ENCODE measurements at regions not wholly inside any gene's neighbourhood (a gene's known extent, or its start where the extent isn't known, plus 50 kb on each side); places are given as distances from the start of the nearest gene placed in this dataset.

DNA sequence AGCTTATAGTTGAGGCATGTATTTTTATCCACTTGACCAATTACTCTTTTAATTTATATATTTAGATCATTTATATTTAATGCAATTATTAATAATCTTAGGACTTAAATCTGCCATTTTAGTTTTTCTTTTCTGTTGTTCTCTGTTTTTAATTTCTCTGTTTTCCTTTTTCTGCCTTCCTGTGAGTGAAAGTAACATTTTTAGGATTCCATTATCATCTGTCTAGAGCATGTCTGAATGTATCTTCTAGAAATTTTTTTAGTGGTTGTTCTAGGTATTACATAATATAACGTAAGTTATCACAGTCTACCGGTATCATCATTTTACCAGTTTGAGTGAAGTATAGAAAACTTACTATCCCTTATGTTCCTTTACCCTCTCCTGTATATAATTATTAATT is 197.3 kb downstream of the UNC5CL start:
- no peak for DNase-seq (ENCODE audit: low spot score)

DNA sequence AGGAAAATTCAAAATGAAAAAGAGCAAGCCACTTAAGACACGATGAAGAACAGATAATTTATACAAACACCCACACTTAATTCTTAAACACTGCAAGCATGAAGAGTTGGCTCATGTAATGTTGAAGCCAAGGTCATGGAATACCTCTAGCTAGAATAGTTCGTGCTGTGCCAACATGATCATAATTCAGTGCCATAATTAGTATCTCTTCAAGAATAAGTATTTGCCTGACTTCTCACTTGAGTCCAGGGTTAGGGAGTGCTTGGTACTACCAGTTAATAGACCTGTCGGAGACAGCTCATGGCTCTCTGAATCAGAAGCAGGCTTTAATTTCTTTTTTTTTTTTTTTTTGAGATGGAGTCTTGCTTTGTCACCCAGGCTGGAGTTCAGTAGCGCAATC is 206.3 kb downstream of the UNC5CL start:
- no peak for DNase-seq (ENCODE audit: low spot score)

DNA sequence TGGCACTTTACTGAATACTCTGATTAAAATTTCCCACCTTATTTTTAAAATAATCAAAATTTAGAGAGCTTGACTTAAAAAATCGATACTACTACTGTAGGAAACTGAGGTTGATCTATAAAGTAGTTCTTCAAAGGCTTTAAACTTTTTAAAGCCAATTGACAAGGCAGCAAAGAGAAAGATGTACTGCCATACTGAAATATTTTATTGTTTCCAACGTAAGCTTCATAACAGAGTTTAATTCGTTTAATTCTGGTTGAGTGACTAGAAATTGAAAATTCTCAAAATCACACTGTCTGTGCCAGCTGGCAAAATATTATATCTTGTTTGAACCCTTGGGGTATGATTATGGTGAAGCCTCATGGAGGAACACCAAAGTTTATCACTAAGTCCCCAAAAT is 207.6 kb downstream of the UNC5CL start:
- no peak for DNase-seq (ENCODE audit: low spot score)

DNA sequence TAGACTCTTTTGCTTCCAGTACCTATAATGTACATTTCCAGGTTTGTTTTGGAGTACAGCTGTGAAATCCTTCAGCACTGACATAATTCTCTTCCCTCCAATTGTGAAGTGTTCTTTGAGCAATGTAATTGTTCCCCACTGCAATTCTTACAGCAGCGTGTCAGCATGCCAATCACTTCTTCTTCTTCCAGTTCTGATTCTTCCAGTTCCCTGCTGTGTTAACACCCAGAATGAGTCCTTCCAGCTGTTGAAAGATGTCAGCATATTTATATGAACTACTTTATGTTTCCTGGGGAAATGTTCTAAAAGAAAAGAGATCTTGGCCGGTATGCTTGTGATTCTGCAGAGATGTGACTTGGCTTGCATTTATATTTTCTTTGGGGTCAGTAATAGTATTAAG is 213.9 kb downstream of the UNC5CL start:
- no peak for DNase-seq (ENCODE audit: low spot score)

DNA sequence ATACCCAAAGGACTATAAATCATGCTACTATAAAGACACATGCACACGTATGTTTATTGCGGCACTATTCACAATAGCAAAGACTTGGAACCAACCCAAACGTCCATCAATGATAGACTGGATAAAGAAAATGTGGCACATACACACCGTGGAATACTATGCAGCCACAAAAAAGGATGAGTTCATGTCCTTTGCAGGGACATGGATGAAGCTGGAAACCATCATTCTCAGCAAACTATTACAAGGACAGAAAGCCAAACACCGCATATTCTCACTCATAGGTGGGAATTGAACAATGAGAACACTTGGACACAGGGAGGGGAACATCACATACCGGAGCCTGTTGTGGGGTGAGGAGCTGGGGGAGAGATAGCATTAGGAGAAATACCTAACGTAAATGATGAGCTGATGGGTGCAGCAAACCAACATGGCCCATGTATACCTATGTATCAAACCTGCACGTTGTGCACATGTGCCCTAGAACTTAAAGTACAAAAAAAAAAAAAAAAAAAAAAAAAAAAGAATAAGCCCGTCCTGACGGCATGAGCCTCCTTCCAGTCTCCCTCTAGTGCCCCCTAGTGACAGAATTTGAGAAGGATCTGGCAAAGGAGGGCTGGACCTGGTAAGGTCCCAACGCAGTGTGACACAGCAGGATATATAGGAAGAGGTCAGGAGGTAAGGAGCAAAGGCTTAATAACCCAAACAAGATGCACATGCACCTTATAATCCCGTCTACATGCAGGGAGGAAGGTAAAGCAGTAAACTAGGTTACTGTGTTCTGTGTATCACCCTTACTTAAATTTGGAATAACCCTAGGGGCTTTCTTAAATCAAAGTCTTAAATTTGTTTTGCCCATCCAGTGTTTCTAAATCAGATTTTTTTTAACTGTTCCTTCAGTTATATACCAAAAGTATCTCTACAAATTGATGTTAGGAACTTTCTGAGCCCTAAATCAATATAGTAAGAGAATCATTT is 214.8 kb downstream of the UNC5CL start:
- DNase-seq (ENCODE audit: low spot score) = peak; percentile 71

DNA sequence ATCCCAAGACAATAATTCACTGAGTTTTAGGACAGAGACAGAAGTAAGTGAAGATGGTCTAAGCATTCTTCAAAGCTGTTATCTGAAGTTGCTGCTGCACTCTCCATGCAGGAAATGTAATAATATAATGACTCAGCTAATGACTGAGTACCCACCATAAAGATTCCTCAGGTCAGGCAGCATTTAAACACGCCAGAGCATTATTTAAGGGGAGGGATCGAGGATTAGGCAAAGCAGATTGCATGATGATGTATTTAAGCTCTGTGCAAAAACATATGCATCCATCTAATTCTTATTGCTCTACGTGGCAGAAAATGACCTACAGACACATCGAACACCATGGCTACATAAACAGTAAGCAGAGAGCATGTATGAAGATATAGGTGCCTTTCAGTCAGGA is 216.4 kb downstream of the UNC5CL start:
- DNase-seq (ENCODE audit: low spot score) = no peak

DNA sequence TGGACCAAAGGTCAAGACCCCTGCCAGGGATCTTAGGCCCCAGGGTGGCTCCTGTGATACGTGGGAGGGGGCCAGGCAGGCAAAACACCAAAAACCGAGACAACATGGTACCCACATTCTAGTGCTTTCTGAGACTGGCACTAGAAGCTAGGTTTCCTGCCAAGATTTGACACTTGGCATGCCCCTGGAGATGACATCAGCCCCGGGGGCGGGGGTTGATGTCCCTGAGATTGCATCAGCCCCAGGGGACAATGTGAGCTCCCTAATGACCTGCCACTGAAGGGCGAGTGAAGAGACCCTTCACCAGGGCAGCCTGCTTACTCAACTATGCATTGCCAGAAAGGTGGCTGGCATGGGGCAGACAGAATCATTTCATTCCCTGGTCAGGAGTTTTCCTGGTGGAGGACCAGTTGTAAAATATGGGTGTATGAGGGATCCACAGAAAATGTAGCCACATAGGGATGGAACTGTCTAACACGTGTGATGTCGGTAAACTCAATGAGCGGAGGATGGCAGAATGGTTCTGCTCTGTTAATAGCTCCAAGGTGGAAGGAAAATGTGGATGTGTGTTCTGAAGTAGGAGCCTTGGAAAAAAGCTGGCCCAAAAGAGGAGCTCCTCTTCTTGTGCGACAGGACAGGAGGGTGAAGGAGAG is 219.7 kb downstream of the UNC5CL start:
- DNase-seq (ENCODE audit: low spot score) = no peak

DNA sequence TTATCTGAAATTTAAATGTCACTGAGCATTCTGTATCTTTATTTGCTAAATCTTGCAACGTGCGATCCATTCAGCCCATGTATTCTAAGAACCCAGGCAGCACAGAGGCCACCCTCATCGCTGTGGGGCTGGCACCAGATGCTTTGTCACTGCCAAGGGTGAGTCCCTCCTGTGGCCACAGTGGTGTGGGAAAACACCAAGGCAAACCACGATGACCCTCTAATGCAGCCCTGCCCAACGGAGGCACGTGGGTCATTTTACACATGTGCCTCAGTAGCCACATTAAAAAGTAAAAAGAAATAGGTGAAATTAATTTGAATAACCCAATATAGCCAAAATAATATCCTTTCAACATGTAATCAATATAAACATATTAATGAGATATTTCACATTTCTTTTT is 221.7 kb downstream of the UNC5CL start:
- no peak for DNase-seq (ENCODE audit: low spot score)

DNA sequence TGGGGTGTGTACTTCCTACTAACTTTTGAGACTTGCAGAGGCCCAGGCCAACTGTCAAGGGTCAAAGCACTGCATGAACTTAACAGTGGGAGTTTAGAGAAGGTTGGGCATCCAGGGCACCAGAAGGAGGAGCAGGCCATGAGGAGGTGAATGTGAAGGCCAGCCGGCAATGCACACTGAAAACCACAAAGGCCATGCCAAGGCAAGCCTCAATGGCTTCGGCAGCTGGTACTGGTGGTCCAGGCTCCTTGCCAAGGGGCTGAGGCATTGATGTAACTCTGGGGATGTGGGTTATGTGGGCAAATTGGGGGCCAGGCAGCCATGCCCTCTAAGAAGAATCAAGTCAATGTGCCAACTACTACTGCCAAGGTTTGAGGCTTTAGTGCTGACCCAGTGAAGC is 222.4 kb downstream of the UNC5CL start:
- no peak for DNase-seq (ENCODE audit: low spot score)

DNA sequence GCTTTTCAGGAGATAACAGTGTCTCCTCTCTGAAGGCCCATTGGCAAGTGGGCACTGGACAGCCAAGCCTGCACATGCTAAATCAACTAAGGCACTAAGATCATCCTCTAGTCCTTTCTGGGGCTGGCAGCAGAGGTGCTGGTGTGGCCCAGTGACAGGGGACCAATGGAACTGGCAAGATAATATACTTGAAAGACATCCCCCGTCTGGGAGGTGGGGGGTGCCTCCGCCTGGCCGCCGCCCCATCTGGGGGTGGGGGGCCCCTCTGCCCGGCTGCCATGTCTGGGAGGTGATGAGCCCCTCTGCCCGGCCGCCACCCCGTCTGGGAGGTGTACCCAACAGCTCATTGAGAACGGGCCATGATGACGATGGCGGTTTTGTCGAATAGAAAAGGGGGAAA is 223.3 kb downstream of the UNC5CL start:
- no peak for DNase-seq (ENCODE audit: low spot score)

DNA sequence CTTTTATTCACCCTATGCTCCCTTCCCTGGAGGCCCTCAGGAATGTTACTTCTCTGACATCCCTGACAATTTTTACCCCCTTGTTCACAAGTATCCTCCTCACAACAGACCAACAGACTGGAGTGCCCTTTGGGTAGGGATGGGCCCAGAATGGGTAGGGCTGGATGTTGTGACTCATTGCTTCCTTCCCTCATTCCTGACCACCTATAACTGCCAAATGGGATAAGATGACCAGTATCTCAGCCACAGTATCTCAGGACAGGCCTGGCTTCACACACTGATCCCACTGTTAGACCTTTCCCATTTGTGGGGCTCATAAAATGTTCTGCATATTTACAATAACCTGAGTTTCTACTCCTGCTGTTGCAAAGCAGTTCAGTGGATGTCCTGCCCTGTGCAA is 223.0 kb upstream of the LRFN2 start:
- DNase-seq (ENCODE audit: low spot score) = no peak

DNA sequence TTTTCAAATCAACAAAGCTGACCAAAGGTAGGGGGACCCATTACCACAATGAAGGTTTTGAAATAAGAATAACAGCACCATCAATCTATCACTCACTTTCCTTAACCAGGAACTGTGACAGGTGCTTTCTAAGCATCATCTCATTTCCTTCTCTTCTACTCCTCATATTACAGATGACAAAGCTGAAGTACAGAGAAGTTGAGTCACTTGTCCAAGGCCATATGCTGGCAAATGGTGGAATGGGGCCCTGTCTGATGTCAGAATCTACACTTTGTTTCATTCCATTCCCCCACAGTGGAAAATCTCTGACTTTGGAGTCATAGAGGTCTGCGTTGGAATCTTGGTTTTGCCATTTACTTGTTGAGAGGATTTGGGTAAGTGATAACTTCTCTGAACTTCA is 222.5 kb upstream of the LRFN2 start:
- DNase-seq (ENCODE audit: low spot score) = no peak

DNA sequence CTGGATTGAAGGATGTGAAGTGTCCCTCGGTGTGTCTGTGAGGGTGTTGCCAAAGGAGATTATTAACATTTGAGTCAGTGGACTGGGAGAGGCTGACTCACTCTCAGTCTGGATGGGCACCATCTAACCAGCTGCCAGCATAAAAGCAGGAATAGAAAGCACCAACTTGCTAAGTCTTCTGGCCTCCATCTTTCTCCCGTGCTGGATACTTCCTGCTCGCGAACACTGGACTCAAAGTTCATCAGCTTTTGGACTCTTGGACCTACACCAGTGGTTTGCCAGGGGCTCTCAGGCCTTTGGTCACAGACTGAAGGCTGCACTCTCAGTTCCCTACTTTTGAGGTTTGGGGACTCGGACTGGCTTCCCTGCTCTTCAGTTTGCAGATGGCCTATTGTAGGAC is 220.3 kb upstream of the LRFN2 start:
- DNase-seq (ENCODE audit: low spot score) = no peak

DNA sequence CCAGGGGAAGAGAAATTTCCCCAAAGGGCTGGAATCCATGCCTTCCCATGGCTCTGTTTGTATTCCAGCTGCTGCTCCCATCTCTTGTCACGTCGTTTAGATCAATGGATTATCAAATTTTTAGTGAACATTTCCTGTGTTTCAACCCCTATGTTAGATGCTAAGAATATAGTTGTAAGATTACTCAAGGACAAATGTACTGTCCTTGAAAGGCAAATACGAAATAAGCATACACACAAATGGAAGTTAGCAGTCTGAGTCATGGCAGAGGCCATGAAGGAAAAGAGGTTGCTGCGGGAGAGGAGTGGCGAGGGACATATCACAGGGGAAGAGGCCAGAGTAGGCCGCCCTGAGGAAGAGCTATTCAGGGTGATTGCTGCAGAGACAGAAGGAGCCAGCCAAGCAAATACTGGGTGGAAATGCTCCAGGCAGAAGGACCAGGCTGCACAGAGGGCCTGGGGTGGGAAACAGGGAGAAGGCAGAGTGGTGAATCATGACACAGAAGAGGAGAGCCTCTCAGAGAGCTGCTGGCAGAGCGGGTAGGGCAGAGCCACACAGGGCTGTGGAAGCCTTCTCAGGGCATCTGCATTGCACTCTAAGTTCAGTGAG is 219.2 kb upstream of the LRFN2 start:
- no peak for DNase-seq (ENCODE audit: low spot score)

DNA sequence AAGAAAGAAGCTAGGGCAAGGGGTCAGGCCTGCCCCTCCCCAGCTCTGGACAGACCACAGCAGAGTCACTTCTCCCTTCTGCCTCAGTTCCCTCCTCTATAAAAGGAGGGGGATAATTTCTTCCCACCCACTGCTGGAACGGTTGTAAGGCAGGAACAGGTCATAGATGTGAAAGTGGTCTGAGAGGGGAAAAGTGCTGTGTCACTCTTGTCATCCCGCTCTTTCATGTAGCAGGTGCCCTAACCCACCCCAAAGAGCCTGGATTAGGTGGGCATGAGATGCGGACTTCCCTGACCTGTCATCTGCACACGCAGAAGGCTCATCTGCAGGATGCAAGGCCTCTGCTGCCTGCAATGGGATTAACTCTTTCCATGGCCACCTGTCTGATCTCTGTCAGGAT is 218.2 kb upstream of the LRFN2 start:
- no peak for DNase-seq (ENCODE audit: low spot score)

DNA sequence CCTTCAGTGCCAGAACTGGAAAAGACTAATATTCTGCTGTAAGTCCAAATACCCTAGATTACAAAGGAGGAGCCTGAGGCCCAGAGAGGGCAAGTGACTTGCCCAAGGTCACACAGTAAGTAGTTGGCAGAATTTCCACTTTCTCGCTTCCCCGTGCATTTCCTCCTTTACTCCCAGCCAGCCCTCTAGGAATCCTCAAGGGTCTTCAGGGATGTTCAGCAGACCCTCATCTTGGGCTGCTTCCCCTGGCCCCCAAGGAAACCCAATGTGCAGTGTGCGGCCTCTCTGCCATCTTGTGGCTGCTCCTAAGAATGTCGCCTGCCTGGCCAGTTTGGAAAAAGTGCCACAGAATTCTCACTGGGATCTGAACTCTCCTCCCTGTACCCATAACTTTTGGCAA is 217.7 kb upstream of the LRFN2 start:
- DNase-seq (ENCODE audit: low spot score) = no peak

DNA sequence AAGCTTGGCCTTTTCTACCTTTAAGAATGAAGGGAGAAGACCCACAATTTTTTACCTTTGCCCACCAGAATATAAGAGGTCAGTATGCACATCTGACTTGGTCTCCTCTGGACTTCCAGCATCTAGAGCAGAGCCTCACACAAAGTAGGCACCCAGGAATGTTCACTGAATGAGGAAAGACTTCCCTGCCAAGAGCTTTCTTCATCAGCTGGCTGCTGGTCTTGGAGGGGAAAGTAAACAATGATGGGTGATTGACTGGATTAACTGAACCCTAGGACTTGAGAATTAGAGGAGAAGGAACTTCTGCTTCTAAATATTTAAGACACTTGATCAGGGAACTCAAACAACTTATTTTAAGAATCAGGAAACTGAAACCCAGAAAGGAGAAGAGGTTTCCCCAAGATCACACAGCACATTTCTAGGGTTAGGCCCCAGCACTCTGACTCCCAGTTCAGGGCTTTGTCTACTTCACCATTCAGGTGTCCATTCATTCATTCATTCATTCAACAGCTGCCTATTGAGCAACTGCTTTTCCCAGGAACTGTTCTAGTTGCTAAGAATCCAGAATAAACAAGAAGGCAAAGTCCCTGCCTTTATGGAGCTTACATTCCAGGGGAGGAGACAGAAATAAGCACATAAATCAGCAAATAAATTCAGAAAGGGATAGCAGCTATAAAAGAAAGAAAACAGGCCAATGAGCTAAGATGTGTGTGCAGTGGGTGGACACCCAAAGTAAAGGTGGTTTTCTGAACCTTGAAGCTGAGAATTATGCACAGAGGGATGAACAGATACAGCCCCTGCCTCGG is 216.9 kb upstream of the LRFN2 start:
- no peak for DNase-seq (ENCODE audit: low spot score)

DNA sequence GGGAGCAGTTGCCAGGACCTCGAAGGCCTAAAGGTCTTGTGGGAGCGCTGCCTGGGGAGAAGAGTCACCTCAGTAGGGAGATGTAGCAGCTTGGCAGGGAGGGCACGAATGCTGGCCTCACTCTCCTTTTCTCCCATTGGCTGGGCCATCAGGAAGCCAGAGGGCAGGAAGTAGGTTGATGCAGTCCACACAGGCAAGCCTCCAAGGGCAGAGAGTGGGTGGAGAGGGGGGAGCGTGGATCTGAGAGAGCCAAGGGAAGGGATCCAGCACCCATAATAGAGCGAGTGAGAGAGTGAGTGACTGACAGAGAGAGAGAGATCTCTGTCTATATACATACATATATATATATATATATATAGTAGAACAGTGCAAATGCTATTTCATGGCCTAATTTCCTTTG is 215.3 kb upstream of the LRFN2 start:
- DNase-seq (ENCODE audit: low spot score) = no peak

DNA sequence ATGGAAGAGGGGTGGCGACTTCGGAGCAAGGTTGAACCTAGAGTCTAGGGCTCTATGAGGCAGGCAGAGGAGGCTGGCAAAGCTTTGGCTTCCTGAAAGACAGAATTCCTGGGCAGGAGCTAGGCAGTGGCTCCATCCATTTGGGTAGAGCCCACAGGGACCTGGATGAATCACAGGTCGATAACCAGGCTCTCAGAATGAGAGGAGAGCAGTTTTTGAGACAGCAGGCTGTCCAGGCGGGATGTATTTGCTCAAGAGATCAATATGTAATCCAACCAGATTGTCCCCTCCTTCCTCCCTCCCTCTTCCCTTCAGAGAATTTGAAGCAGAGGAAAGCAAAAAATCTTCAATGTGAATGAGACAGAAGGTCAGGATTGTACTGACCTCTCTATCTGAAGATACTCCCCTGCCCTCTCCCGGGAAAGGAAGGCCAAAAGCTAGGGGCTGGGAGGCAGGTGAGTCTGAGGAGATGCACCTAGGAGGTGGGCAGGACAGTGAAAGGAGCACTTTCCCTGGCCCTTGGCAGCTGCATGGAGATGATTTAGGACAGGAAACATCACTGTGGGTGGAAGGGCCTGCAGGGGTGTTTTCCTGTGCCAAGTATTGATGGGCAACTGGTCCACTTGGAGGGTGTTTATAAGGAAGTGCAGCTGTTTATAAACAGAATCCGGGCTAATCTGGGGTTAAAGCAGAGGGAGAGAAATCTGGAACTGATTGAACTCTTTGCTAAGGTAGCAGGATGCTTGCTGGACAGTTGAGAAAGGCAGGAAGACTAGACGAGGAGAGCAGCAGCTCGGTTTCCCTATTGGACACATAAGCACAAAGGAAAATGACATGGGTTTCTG is 212.4 kb upstream of the LRFN2 start:
- no peak for DNase-seq (ENCODE audit: low spot score)

DNA sequence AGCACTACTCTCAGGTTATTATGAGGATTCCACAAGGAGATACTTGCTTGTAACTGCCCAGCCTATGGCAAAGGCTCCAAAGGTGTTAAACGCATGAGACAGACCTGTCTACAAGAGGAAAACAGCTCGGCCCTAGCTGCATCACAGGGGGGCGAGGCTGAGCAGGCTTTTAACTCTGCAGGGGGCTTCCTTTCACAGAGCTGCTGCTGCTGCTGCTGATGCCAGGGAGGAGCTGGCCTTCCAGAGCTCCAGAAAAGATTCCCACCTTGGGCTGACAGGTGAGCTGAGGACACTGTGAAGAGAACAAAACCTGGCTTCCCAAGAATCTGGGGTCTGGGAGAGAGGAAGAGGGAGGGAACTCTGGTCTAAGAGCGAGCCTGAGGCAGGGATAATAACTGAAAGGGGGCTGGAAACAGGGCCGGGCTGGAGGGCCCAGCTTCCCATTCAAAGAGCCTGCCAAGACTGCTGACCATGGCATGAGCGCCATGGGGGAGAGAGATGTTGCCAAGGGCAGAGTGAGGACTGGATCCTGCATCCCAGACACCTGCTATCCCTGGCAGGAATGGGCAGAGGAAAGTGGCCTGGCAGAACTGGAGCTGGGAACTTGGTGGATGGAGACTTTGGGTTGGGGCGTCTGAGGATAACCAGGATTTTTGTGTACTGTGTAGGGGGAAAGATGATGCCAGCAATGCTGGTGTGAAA is 211.1 kb upstream of the LRFN2 start:
- no peak for DNase-seq (ENCODE audit: low spot score)

Measured in AG08396 (cell line).